RWPE2 (cell line): ENCODE measurements at regions not wholly inside any gene's neighbourhood (a gene's known extent, or its start where the extent isn't known, plus 50 kb on each side); places are given as distances from the start of the nearest gene placed in this dataset.

Source experiments
- ATAC-seq: fragments of 200-7000 bp; cut with Tn5 transposase; 3 replicates; pipeline ENCODE4 v1.9.1; 2021; ENCODE audit warnings: low read depth
- DNase-seq: peaks from one replicate; pipeline ENCODE4 v3.0.0-alpha.2; 2020; ENCODE audit warnings: low spot score
- H3K27ac ChIP-seq: fragments of 450-650 bp; 2 replicates; pipeline ENCODE4 v1.5.1; 2017; ENCODE audit warnings: mild to moderate bottlenecking; ENCODE audit not compliant: poor library complexity, severe bottlenecking
- H3K27me3 ChIP-seq: fragments of 250-450 bp; sonication (Bioruptor Pico); 2 replicates; pipeline ENCODE4 v1.5.1; 2021; ENCODE audit warnings: mild to moderate bottlenecking, moderate library complexity; ENCODE audit not compliant: insufficient read depth, poor library complexity, severe bottlenecking
- H3K36me3 ChIP-seq: fragments of 250-450 bp; sonication (Bioruptor Pico); 2 replicates; pipeline ENCODE4 v1.5.1; 2020; ENCODE audit warnings: low read depth, mild to moderate bottlenecking, moderate library complexity
- H3K4me1 ChIP-seq: fragments of 250-450 bp; sonication (Bioruptor Pico); 2 replicates; pipeline ENCODE4 v1.5.1; 2021; ENCODE audit warnings: mild to moderate bottlenecking, moderate library complexity; ENCODE audit not compliant: insufficient read depth, poor library complexity, severe bottlenecking
- H3K4me3 ChIP-seq: fragments of 250-450 bp; sonication (Bioruptor Pico); 2 replicates; pipeline ENCODE4 v1.5.1; 2021; ENCODE audit warnings: mild to moderate bottlenecking, moderate library complexity; ENCODE audit not compliant: severe bottlenecking
- H3K9me3 ChIP-seq: fragments of 250-450 bp; sonication (Bioruptor Pico); 2 replicates; pipeline ENCODE4 v1.5.1; 2021; ENCODE audit warnings: mild to moderate bottlenecking, moderate library complexity; ENCODE audit not compliant: severe bottlenecking
- CTCF ChIP-seq: fragments of 450-650 bp; IDR thresholded peaks from one replicate; pipeline ENCODE4 v1.5.1; 2017; ENCODE audit warnings: mild to moderate bottlenecking, moderate library complexity; ENCODE audit not compliant: poor library complexity, severe bottlenecking

GRCh38 chr3:148087601-148088371 is 609.9 kb upstream of the AGTR1 start:
- no peaks in the 10 kb centered on the region for H3K9me3 ChIP-seq
- DNase-seq (no peak), ATAC-seq (no peak)
- H3K27ac ChIP-seq = no peak overlapping the region
- no peak for TF ChIP-seq CTCF
- no peaks in the 10 kb centered on the region for H3K36me3 ChIP-seq
- no peaks in the 10 kb centered on the region for H3K27me3 ChIP-seq
- no peaks in the 10 kb centered on the region for H3K4me1 ChIP-seq
- H3K4me3 ChIP-seq = no peak overlapping the region

DNA sequence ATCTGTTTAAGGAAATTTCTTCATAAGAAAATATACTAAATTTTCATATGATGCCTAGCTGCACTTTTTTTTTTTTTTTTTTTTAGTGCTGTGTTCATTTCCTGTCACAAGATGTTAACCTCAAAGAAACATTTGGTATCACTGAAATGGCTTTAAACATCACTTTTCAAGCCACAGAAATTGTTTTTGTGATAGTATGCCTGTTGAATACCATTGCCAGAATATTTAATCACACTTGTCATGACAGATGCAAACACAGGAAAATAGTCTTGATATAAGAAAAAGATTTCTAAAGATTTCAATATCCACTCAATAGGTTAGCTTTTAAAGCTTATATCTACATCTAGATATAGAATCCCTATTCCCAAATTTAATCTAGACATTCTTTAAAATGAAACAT is 608.5 kb upstream of the AGTR1 start:
- Histone ChIP-seq H3K27ac (no peak overlapping the region), H3K36me3 (no peaks in the 10 kb centered on the region), H3K4me3 (no peak overlapping the region), H3K9me3 (no peaks in the 10 kb centered on the region), H3K27me3 (no peaks in the 10 kb centered on the region), H3K4me1 (no peaks in the 10 kb centered on the region)
- DNase-seq = no peak
- TF ChIP-seq CTCF = no peak
- ATAC-seq = no peak

- Histone ChIP-seq H3K27ac (no peak overlapping the region), H3K4me1 (no peaks in the 10 kb centered on the region), H3K36me3 (no peaks in the 10 kb centered on the region), H3K9me3 (no peaks in the 10 kb centered on the region), H3K27me3 (no peaks in the 10 kb centered on the region), H3K4me3 (no peak overlapping the region)
- TF ChIP-seq CTCF = no peak
- DNase-seq (no peak), ATAC-seq (no peak)
These were observed 607.5 kb upstream of the AGTR1 start for GRCh38 chr3:148090156-148090555.

DNA sequence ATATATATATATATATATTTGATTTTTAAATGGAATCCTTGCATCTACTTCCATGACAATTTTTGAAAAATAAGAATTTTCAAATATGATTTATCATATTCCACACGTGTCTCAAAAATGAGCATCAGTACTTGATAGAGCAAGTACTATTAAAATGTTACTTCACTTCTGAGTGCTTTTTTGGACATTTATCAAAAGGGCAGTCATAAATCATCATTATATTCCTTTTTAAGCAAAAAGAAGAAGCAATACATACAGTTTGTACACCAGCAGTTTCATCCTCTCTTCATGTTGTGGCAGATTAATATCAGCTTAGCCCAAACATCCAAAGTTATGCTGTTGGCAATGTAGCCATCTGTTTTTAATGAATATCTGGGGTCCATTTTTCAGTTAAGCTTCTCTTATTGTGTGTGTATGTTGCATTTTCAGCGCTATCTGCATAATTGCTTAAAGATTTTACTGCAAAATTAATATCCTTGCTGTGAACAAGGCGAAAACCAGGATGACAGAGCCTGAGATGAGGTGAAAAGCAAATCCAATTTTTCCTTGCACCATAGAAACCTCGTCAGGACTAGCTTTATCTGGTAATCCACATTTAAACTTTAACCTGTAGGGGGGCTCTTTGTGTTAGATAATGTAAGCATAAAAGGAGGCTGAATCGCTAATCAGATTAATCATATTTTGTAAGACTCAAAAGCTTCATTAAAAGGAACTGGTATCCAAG is 604.9 kb upstream of the AGTR1 start:
- Histone ChIP-seq H3K27me3 (no peaks in the 10 kb centered on the region), H3K4me3 (no peak overlapping the region), H3K27ac (no peak overlapping the region), H3K4me1 (no peaks in the 10 kb centered on the region), H3K36me3 (no peaks in the 10 kb centered on the region), H3K9me3 (no peaks in the 10 kb centered on the region)
- DNase-seq = no peak
- ATAC-seq = no peak
- no peak for TF ChIP-seq CTCF

DNA sequence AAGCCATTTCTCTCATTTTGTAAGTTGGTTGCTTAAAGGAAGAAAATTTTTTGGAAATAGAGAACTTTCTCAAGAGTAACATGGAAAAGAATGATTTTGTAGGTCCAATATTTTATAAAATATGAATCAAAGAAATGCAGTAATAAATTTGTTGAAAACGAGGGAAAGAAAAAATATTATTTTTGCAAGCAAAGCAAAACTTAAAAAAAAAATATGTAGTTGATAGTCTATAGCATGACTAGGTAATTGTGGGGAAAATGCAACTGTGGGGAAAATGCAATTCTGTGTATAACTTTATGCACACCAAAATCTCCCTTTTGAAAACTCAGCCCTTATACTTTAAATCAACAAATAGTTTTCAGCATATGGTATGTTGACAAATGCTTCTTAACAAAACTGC is 604.0 kb upstream of the AGTR1 start:
- no peak overlapping the region for H3K27ac ChIP-seq
- no peak for DNase-seq
- no peak for TF ChIP-seq CTCF
- no peaks in the 10 kb centered on the region for H3K27me3 ChIP-seq
- H3K4me3 ChIP-seq = no peak overlapping the region
- no peaks in the 10 kb centered on the region for H3K9me3 ChIP-seq
- ATAC-seq = no peak
- H3K4me1 ChIP-seq = no peaks in the 10 kb centered on the region
- no peaks in the 10 kb centered on the region for H3K36me3 ChIP-seq
